ENCODE measurements at regions not wholly inside any gene's neighbourhood (a gene's known extent, or its start where the extent isn't known, plus 50 kb on each side); places are given as distances from the start of the nearest gene placed in this dataset.
"Not testable (repeated sequence)": the region's sequence is repeated elsewhere in the genome, so short reads cannot be mapped to it uniquely, and the experiment has no call there.

DNA sequence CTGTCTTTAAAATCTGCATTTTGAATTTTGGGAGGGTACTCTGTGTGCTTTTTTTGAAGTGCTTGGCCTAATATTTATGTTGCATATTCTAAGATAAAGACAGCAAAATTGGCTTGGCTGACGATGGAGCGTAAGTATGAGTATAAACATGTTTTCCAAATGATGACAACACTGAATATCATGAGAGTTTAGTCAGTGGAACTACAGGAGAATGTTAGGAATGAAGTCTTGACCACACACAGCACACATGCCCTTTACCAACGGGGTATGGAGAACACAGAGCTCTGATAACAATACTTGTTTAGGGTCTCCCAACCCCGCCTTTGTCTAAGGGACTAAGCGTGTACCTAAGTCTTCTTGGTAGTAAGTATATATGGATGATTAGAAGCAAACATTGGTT lies 253.9 kb upstream of the FZD8 start:
- no peak for DNase-seq (ENCODE audit: low read depth)

DNA sequence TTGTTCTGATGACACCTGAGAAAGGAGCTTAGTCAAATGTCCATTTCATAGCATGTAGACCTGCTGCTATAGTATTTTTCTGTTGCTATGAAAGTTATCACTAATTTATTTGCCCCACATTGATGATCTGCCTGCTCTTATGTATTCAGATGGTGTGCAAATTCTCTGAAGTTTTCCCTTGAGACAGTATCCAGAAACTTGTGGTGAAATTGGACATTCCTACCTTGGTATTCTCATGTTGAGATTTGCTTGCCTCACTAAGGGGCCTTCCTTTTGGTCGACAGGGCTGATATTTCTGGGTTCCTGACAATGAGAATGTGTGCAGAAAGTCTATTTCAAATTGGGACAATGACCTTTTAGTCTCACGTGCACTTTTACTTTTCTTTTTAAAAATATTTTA lies 253.2 kb upstream of the FZD8 start:
- no peak for DNase-seq (ENCODE audit: low read depth)

DNA sequence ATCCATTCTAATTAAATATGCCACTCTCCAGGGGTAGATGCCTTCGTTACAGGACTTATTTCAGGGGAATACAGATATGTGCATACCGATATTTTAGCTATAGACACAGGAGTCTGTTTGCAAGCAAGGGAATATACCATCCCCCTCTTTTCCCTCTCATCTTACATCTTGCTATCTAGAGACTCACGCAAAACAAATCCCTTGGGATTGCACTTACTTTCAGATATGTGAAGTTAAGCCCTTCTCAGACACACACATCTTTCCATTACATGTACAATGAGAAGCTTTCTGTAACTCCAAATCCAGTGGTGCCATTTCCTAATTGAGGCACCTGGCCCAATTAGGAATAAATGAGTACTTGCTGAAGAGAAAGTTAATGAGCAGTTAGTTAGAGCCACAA lies 250.4 kb upstream of the FZD8 start:
- no peak for DNase-seq (ENCODE audit: low read depth)

DNA sequence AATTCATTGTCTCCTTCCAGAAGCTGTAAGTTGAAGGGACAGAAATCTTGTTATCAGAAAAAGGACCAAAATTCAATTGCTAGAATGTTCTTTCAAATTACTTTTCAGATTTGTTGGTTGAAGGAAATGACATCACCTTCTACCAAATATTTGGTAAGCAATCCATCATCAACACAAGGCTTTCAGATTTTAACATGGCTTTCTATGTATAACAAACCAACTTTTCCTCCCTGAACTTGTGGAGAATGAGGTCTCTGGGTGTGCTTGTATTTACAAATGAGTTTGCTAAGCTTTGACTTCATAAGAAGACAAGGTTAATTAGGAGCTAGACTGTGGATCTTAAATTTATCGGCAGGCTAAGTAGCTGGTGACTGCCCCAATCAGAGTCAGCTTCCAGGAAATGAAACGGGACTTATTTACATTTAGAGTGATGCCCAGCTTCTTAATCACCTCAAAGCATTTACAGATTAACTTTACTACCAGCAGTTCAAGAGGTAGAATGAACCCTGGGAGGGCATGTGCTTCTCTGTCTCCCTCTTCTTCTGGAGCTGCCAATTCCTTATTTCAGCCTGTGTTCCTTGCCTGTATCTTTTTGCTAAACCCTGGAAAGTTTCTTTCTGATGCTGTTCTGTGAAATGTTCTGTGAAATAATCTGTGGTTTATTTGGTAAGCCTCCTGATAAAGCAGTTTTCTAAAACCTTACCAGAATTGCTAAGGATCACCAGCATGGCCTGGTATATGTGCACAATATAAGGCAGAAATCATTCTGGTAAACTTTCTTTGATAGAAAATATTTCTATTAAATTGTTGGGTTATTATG lies 248.8 kb upstream of the FZD8 start:
- DNase-seq (ENCODE audit: low read depth) = no peak

DNA sequence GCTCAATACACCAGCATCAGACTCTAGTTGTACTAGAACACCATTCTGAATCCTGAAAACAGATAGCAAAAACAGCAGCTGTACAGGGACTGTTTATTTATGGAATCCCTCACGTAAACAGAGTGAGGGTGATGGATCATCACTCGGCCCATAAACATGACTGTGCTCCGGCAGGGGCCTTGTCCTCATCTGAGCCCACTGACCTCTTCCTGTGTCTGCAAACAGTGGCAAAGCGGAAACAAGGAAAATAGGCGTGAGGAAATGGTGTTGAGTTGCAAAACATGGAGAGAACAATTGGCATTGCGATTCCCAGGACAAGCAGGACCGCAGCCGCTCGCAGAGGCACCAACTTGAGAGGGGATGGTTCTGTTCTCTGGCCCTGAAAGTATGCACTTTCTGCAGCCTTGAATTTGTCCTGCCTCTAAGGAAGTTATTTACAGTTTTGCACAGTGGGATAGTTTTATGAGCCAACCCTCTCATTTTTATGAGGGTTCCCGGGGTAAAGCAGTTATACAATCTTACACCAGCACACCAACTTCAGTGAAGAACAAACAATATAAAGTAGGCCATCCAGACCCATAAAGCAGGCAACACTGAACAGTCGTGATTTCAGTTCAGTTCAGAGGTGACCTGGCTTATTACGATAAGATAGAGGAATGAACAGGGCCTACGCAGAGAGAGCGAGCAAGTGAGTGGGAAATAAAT lies 248.0 kb upstream of the FZD8 start:
- no peak for DNase-seq (ENCODE audit: low read depth)

DNA sequence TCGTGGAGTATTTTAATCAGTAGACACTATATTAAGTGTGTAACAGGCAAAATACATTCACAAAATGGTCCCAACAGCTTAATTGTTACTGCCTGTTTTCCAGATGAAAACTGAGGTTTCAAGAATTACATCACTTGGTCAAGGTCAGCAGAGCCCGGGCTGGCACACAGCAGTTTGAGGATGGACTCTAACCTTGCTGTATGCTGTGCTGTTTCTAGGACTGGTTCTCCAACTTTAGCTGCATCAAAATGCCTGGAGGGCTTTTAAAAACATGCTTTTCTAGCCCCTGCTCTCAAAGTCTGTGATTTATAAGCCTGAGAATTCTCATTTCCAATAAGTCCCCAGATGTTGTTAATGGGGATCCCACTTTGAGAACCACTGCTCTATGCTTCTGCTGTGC lies 247.1 kb upstream of the FZD8 start:
- no peak for DNase-seq (ENCODE audit: low read depth)

DNA sequence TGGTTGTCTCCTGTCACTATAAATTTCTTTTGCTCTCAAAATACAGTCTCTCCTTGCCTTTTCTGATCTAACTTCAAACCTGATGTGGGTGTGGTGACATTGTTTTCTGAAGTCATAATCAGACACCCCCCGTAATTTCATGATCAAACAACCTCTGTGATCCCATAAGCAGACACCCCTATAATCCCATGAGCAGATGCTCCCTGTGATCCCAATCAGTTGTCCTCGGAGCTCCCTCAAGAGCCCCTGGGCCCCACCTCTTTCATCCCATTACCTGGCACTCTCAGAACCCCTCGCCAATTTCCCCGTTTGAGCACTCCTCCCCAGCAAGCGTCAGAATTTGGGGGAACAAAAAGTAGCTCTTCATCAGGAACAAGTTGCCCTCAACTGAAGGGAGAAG lies 246.3 kb upstream of the FZD8 start:
- DNase-seq (ENCODE audit: low read depth) = no peak

DNA sequence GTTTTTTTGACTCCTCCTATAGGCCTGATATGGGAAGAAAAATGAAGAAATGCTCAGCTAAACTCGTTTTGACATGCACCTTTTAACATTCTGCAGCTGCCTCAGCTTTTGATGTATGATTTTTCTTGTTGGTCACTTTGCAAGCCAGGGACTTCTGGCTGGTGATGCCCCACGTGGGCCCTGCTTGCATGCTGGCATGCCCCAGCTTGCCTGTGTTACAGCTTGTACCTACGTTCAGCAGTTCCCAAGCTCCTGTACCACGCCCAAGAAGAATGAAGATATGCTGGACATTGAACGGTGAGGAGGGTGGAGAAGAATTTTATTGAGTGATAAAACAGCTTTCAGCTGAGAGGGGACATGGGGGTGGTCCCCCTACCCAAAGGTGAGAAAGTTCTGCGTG lies 245.6 kb upstream of the FZD8 start:
- no peak for DNase-seq (ENCODE audit: low read depth)

DNA sequence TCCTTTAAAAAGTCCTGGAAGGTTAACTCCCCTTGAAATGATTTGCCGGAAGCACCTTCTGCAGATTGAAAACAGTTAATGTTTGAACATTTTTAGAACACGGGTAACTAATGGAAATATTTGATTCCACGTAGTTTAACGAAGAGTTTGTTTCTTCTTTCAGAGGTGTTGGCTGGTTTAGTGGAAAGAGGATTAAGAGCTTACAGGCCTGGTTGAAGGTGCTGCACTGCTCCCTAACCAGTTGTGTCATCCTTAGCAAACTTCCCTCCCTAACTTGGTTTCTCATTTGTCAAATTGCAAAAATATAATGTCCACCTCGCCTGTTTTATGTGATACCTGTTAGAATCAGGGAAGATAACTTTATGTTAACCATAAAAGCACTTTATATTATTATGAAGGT lies 243.0 kb upstream of the FZD8 start:
- DNase-seq (ENCODE audit: low read depth) = no peak

DNA sequence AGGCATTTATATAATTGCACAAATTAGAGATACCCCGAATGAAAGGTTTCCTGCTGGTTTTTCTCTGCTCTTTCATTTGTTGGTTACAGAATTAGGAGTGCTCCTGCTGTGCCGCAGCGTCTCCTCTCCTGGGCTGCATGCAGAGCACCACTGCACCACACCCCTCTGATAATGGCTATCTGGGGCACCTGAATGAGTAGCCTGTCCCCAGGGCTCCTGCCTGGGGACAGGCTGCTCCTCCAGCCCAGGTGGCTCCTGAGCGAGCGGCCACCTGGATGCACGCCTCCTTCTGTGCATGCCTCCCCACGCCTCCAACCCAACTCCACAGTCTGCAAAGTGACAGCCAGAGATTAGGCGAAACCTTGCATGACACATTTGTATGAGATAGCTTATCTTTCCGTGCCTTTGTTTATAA lies 242.6 kb upstream of the FZD8 start:
- no peak for DNase-seq (ENCODE audit: low read depth)

DNA sequence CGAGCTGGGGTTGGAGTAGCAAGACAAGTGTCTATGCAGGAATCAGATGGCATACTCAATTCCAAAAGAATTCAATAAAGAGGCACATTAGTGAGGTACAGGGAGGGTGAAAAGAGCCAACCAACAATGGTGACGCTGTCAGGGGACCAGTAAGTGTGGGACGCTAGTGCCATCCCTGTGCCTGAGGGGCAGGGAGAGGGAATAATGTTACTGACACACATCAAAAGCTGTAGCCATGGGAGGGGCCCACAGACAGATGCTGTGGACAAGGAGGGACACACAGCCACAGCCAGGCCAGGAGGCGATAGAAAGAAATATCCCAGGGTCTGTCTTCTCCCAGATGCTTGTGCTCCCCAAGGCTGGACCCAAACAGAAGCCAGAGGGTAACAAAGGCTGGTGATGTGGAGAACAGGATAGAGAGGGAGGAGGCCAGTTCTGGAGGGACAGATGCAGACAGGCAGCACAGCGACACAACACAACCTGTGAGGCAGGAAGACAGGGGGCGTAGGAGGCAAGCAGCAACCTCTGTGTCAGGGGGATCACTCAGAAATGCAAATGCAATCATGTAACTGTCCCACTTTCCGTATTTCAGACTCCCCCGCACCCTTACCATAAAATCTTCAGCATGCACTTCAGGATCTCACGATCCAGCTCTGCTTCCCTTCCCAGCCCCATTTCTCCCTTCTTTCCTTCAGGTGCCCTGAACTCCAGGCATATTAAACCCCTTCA lies 240.5 kb upstream of the FZD8 start:
- no peak for DNase-seq (ENCODE audit: low read depth)

DNA sequence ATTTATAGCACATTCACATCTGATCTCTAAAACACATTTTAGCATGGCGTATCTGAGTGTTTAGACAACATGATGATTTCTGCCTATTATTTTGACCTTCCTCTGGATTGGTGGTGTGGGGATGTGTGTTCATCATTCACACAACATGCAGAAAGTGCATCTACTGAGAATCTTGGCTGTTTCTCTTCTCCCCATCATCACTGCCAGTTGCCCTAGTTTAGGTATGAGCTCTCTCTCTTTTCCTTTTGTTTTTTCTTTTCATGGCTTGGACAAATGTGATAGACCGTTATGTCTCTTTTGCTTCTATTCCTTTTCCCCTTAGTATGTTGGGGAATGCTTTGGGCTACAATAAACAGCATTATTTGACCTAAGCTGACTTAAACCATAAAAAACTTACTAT lies 239.2 kb upstream of the FZD8 start:
- no peak for DNase-seq (ENCODE audit: low read depth)

DNA sequence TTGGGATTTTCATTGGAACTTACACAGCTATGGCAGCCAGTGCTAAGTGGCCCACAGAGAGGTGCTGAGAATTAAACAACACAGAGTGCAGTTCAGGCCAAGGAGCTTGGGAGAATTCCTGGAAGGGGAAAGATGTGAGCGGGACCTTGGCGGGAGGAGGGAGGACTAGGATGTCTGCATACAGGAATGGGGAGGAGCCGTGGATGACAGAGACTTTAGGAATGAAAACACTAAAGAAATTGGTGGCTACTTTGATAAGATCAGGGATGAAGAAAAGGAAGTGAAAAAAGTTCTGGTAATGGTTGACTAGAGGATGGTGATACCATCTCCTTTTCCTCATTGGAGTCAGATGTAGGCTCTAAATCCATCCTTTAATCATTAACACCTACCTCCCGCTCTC lies 234.2 kb upstream of the FZD8 start:
- no peak for DNase-seq (ENCODE audit: low read depth)

DNA sequence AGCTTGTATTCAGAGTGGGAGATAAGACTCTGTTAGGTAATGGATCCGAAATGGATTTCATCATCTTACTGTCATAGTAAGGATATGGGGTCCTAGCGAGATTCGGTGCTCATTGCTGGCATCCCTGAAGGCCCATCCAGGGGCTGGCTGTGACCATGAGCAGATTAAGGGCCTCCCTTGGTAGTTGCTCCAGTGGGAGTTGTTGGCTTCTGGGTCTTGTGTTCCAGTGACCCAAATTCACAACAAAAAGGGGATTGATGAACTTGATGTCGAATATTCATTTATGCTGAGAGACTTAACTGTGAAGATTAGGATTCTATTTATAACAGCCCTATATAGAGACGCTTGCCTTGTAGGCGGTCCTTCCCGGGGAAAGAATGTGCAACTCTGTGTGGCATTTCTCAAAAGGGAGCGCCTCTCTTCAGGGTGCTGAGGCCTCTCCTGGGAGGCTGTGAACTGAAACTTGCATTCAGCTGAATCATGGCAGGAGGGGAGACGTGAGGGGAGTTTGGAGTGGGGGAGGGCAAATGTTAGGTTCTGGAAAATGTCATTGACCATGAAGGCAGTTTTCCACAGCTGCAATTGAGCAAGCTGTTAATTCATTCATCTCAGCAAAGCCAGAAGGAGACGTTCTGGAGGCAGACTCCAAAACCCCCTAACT lies 233.1 kb upstream of the FZD8 start:
- no peak for DNase-seq (ENCODE audit: low read depth)

DNA sequence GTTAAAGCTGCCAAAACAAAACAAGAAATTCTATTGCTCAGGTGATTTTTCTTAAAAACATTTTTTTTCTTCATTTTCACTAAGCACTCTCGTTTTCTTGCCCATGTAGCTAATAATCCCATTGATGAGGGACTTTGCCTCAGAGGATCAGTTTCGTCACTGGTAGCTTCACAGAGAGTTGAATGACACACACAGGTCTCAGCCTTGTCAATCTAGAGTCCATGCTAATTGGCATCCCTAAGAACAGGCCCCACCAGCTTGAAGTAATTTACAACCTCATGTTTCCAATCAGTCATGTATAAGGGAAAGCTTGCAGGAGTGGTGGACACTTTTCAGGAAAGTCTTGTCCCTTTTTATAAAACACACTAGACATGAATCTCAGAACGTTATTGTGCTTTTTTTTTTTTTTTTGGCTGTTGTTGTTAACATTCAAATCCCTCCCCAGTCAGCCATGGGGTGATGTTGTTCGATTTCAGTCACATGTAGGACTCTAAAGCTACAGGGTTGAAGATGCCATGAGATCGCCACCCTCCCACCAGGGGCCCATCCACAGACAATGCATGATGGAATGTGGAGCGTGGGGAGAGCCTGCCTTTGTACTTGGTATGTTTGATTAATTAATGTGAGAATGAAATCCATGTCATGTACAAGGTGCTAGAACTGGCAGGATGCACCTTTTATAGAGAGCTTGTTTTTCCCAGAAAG lies 232.4 kb upstream of the FZD8 start:
- DNase-seq (ENCODE audit: low read depth) = no peak

DNA sequence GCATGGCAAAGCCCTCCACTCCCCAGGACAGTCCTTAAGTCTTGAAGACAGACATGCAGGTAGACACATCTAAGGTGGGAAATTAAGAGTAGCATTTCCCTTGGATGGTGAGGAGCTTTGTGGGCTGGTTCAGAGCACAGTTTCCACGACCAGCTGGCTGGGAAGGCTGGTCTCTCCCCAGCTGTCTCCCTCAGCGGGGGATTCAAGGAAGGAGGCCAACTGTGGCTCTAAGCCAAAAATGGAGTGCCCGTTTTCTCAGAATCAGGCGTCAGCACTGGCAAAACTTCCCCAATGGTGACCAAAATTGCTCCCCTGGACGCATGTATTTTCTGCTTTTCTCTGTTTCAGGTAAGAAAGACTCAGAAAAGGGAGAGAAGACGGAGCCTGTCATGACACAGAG lies 230.6 kb upstream of the FZD8 start:
- no peak for DNase-seq (ENCODE audit: low read depth)

DNA sequence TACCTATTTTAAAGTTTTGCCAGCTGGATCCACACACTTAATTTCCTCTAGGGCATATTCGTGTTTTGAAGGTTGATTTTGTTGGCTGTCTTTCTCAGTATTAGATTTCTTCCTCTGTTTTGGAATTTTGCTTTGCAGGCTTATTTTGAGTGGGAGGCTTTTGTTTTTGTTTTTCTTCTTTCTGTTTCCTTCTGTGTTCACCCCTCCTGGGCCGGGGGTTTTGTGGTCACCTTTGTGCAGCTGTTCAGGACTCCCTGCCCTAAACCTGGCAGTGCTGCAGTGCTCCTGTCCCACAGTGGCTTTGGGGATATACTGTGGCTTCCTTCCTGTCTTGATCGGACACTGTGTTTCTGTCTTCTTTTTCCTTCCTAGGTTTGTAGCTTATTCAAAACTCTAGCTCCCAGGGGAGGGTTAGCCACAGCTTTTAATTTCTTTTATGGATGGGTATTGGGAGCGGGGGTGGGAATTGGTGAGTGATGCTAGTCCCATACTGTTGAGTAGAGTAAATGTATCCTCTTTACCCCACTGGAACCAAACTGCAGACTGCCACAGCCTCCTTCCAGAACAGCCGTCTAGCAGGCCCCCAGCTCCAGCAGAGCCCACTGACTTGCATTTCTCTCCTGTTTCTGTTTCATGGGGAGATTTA lies 228.7 kb upstream of the FZD8 start:
- no peak for DNase-seq (ENCODE audit: low read depth)

DNA sequence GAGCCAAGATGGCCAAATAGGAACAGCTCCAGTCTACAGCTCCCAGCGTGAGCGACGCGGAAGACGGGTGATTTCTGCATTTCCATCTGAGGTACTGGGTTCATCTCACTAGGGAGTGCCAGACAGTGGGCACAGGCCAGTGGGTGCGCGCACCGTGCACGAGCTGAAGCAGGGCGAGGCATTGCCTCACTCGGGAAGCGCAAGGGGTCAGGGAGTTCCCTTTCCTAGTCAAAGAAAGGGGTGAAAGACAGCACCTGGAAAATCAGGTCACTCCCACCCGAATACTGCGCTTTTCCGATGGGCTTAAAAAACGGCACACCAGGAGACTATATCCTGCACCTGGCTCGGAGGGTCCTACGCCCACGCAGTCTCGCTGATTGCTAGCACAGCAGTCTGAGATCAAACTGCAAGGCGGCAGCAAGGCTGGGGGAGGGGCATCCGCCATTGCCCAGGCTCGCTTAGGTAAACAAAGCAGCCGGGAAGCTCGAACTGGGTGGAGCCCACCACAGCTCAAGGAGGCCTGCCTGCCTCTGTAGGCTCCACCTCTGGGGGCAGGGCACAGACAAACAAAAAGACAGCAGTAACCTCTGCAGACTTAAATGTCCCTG lies 216.7 kb upstream of the FZD8 start:
- not testable (repeated sequence) for DNase-seq (ENCODE audit: low read depth)

DNA sequence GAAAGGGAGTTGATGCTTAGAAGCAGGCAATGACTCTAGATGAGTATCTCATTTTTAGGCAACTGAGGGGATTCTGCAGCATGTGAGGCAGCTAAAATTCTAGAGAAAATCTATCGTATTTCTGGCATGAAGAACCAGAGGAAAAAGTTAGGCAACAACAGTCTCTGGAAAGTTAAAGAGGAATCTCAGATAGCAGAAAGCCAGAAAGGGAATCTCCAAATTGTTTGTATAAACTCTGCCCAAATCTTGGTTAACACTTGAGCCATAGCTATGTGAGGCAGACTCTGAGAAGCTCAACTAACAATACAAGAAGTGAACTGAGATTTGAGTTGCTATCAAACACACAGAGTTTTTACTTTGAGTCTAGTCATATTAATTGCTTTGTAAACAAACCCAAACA lies 215.8 kb upstream of the FZD8 start:
- DNase-seq (ENCODE audit: low read depth) = no peak

DNA sequence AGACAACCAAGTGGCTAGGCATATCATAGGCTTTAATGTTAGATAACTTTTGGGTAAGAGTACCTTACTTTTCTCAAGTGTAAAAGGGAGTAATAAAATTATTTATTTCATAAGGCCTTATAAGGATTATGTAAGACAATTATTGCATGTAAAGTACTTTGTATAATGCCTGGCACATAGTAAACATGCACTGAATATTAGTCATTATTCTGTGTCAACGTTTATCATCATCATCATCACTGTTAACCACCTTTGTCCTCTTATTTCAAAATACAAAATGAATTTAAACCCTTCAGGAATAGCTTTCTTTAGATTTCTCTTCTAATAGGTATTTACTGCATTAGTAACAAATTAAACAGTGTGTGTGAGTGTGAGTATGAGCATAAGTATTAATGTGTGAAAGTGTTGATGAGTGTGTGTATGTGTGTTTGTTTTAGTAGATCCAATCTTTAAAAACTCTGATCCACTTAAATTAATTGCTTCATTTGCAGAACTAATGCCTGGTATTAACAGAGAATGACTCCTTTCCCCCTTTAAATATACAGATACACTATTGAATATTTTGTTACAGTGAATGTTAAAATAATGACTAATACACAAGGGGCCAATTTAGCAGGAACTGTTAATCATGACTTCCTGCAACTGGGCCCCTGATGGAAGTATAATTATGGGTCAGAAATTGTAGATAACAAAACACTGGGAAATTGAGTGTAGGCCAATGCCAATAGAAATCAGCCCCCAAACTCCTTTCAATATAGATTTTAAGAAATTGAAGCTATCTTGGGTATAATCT lies 213.3 kb upstream of the FZD8 start:
- no peak for DNase-seq (ENCODE audit: low read depth)

All from CMK (cell line).